Mesodermal cell (in vitro differentiated cells): ENCODE measurements at regions not wholly inside any gene's neighbourhood (a gene's known extent, or its start where the extent isn't known, plus 50 kb on each side); places are given as distances from the start of the nearest gene placed in this dataset.

Experiments
- H3K27ac ChIP-seq: 2 replicates; pipeline ENCODE4 v1.7.0; 2013; ENCODE audit warnings: mild to moderate bottlenecking, low read depth, low read length, moderate library complexity; ENCODE audit not compliant: severe bottlenecking
- H3K36me3 ChIP-seq: 2 replicates; pipeline ENCODE4 v1.7.1; 2013; ENCODE audit warnings: mild to moderate bottlenecking, low read length, moderate library complexity; ENCODE audit not compliant: control insufficient read depth, insufficient read depth
- H3K4me1 ChIP-seq: one replicate; pipeline ENCODE4 v1.7.1; 2013; ENCODE audit warnings: mild to moderate bottlenecking, low read length; ENCODE audit not compliant: insufficient read depth, control insufficient read depth, poor library complexity, severe bottlenecking
- H3K4me3 ChIP-seq: 2 replicates; pipeline ENCODE4 v1.7.0; 2013; ENCODE audit warnings: low read length, control low read depth, mild to moderate bottlenecking; ENCODE audit not compliant: insufficient read depth, poor library complexity, severe bottlenecking; ENCODE audit errors: extremely low read depth
- H3K9me3 ChIP-seq: 2 replicates; pipeline ENCODE4 v1.7.1; 2013; ENCODE audit warnings: mild to moderate bottlenecking, low read length, moderate library complexity; ENCODE audit not compliant: control insufficient read depth
- WGBS, 2 experiments: methylation state at CpG; one replicate each; pipeline ENCODE4 v1.1.5; 2013; ENCODE audit warnings: missing lambda C conversion rate in 2 of 2; ENCODE audit not compliant: insufficient coverage in 2 of 2; 5-methylcytosine and 5-hydroxymethylcytosine counted together

DNA sequence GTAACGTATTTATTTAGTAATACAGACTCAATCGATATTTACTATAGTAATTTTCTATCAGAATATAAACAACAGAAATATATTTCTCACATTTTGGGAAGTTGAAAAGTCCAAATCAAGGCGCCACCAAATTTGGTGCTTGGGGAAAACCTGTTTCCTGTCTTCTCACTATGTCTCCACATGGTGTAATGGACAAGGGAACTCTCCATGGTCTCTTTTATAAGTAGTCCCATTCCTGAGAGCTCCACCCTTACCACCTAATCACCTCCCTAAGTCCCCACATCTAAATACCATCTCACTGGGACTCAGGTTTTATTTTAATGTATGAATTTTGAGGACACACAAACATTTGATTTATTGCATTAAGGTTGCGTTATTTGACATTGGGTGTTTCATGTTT lies 848.0 kb downstream of the LTN1 start:
- Histone ChIP-seq H3K4me1 (peaks cover 11% of the 10 kb centered on the region), H3K36me3 (no peaks in the 10 kb centered on the region), H3K4me3 (no peak overlapping the region), H3K9me3 (peaks cover 5% of the 10 kb centered on the region), H3K27ac (no peak overlapping the region)
- 80% methylated on average over 1 of the region's 4 CpGs; no CpG with 5 or more reads in 1 of the 2 experiments for WGBS, 2 experiments

DNA sequence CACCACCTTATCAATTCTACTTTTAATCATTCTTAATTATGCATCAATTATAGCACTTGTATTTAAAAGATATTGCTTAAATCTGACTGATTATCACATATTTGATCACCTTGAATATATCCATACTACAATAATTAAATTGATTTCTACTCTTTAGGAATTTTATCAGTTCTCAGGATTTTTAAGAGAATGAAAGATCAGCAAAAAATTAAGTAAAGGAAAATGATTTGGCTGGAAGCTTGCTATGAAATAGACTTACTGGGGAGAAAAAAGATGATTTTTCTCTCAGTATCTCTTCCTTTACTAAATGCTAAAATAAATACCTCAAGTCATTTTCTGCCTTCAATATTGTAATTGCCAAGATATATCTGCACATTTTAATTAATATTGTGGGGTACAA lies 848.6 kb downstream of the LTN1 start:
- peaks cover 11% of the 10 kb centered on the region for H3K4me1 ChIP-seq
- H3K36me3 ChIP-seq = no peaks in the 10 kb centered on the region
- no peak overlapping the region for H3K4me3 ChIP-seq
- H3K9me3 ChIP-seq = peaks cover 10% of the 10 kb centered on the region
- H3K27ac ChIP-seq = no peak overlapping the region

DNA sequence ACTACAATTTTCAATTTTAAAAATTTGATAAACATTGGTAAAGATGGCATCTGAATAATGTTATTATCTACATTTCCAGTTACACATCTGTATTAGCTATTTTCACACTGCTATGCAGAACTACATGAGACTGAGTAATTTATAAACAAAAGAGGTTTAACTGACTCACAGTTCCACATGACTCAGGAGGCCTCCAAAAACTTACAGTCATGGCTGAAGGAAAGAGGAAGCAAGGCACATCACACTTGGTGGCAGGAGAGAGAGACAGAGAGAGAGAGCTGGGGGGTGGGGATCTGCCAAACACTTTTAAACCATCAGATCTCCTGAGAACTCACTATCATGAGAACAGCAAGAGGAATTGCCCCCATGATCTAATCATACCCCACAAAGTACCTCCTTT lies 850.0 kb downstream of the LTN1 start:
- H3K4me1 ChIP-seq = peaks cover 11% of the 10 kb centered on the region
- no peak overlapping the region for H3K27ac ChIP-seq
- H3K36me3 ChIP-seq = no peaks in the 10 kb centered on the region
- peaks cover 13% of the 10 kb centered on the region for H3K9me3 ChIP-seq
- no peak overlapping the region for H3K4me3 ChIP-seq

DNA sequence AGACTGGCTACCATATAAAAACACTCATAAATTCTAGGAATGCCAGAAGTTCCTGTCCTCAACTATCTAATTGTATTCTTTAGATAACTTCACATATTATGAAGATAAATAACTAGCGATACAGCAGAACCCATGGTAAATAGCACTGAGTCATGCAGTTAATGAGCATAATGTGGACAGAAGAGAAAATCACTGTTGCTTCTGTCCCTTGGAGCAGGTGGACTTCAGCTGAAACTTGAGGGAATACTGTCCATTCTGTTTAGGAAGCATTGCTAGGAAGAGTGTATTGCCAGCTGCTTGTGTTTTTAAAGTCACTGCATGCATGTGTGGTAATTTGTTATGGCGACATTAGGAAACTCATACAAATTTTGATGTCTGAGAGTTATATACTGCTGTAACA lies 854.4 kb downstream of the LTN1 start:
- Histone ChIP-seq H3K9me3 (peaks cover 13% of the 10 kb centered on the region), H3K27ac (no peak overlapping the region), H3K4me1 (peaks cover 11% of the 10 kb centered on the region), H3K4me3 (no peak overlapping the region), H3K36me3 (no peaks in the 10 kb centered on the region)
- 100% methylated on average over 1 of the region's 2 CpGs; no CpG with 5 or more reads in 1 of the 2 experiments for whole genome bisulfite sequencing, 2 experiments

DNA sequence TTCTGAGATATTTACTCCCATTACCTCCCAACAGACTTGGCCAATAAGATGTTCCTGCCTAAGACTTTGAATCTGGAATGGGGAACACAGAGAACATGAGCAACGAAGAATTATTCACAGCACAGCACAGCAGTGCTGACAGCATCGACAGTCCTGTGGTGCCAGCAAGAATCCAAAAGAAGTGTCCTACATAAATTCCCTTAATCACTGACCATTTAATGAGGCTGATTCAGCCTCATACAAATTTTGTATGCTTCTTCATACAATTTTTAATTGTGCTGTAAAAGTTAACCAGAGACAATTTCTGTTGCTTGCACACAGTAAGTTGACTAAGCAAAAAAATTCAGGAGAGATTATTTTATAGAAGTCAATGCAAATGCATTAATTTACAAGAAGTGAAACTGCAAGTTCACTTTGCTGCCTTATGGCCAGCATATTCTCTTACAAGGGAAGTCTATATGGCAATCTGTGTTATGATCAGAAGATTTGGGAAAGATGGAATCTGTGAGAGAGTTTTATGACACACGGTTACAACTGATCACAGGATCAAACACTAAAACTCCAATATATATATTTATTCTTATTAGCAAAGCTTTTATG lies 855.9 kb downstream of the LTN1 start:
- Histone ChIP-seq H3K4me1 (no peaks in the 10 kb centered on the region), H3K4me3 (no peak overlapping the region), H3K36me3 (no peaks in the 10 kb centered on the region), H3K27ac (no peak overlapping the region), H3K9me3 (peaks cover 13% of the 10 kb centered on the region)
- 100% methylated on average over 1 to 2 of the region's 3 CpGs for WGBS, 2 experiments

DNA sequence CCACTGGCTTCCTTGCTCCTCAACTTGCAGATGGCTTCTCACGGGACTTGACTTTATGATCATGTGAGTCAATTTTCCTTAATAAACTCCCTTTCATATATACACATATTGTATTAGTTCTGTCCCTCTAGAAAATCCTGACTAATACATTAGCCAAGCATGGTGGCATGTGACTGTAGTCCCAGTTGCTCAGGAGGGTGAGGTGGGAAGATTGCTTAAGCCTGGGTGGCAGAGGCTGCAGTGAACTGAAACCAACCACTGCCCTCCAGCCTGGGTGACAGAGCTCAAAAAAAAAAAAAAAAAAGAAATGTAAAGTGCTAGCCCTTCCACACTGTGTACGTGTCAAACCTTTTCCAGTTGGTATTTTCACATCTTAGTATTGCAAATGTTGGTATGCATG lies 857.0 kb downstream of the LTN1 start:
- no peak overlapping the region for H3K4me3 ChIP-seq
- 71% methylated on average over 1 of the region's 2 CpGs; no CpG with 5 or more reads in 1 of the 2 experiments for WGBS, 2 experiments
- H3K27ac ChIP-seq = no peak overlapping the region
- no peaks in the 10 kb centered on the region for H3K36me3 ChIP-seq
- peaks cover 24% of the 10 kb centered on the region for H3K9me3 ChIP-seq
- H3K4me1 ChIP-seq = no peaks in the 10 kb centered on the region

DNA sequence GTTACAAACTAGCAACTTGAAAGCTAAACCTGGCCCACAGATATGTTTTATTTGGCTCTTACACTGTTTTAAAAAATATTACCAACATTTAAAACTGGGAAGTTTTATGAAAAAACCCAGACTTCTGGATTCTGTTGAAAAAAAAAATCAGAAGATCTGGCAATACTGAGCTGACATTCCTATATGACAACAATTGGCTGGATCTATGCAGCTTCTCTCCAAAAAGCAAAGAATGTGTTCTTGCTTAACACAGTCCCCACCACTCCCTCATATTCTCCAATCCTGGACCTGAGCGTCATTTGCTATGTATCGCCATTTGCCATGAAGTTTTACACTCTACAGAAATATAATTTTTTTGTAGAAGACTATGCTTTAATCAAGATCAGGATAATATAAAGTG lies 859.6 kb downstream of the LTN1 start:
- no peak overlapping the region for H3K4me3 ChIP-seq
- no CpG with 5 or more reads among the region's 2 CpGs for WGBS, 2 experiments
- peaks cover 11% of the 10 kb centered on the region for H3K9me3 ChIP-seq
- H3K36me3 ChIP-seq = no peaks in the 10 kb centered on the region
- no peaks in the 10 kb centered on the region for H3K4me1 ChIP-seq
- H3K27ac ChIP-seq = no peak overlapping the region

DNA sequence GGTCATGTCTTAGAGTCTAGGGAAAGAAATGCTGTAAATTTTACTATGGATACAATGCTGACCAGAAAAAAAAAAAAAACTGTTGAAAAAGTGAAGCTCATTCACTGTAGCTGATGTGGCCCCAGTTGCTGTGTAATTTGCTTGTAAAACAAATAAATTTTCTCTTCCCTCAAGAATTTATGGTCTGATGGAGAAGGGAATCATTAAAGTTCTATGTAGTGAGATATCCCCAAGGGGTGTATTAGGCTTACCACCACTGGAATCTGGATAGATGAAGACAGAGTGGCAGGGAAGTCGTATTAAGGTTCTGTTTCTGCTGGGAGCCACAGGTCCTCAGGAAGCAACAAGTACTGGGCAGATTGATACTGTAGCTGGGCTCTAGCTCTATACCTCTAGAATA lies 860.0 kb downstream of the LTN1 start:
- H3K36me3 ChIP-seq = no peaks in the 10 kb centered on the region
- WGBS, 2 experiments = 70% methylated on average over 1 of the region's 1 CpG; no CpG with 5 or more reads in 1 of the 2 experiments
- no peak overlapping the region for H3K4me3 ChIP-seq
- H3K9me3 ChIP-seq = peaks cover 11% of the 10 kb centered on the region
- no peaks in the 10 kb centered on the region for H3K4me1 ChIP-seq
- no peak overlapping the region for H3K27ac ChIP-seq

DNA sequence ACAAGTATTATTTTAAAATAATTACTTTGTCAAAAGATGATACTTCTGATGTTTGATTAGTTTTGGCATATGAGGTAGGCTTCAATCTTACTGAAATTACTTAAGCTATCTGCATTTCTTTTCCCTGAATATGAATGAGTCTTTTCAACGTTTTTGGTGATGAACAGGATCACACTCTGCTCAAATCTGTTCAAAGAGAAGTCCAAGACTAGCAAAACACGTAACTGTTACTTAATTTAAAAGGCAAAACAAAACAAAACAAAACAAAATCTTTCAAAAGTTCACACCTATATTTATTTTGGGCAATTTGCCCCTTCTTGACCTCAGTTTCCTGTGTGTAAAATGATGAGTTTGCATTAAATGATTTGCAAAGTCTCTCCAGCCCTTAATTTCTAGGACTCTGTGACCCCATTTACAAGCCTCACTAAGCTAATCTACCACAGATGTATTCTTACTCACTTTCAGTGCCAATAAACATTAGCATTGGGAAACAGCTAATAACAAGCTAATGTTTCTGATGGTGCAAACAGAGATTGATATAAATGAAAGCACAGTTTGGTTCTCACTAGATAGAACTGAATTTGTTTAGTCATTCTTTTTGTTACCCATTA lies 865.4 kb downstream of the LTN1 start:
- Histone ChIP-seq H3K27ac (no peak overlapping the region), H3K4me1 (no peaks in the 10 kb centered on the region), H3K9me3 (peaks cover 11% of the 10 kb centered on the region), H3K36me3 (no peaks in the 10 kb centered on the region), H3K4me3 (no peak overlapping the region)
- WGBS, 2 experiments = 50 to 73% methylated on average over 1 to 2 of the region's 2 CpGs

DNA sequence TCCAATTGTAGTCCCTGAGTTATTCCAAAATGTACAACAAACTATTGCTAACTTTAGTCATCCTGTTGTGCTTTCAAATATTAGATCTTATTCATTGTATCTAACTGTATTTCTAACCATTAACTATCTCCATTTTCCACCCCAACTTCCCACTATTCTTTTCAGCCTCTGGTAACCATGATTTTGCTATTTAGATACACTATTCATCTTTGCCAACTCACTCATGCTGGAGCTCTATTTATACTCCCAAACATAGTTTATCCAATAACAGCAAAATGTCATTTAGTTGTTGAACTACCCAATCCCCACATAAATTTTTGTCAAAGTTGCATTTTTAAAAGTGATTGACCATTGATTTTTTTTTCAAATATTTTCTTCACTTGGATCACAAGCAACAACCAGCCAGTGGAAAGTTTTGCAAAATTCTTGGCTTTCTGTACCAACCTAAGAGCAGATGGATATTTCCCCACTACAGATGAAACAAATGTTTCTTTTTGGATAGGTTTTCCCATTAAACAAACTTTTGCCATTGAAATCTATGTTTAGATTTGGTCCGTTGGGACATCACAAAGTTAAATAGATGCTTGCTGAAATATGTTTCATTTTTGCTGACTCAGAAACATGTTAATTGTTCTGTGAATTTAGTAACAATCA lies 866.0 kb downstream of the LTN1 start:
- H3K27ac ChIP-seq = no peak overlapping the region
- H3K4me3 ChIP-seq = no peak overlapping the region
- H3K36me3 ChIP-seq = no peaks in the 10 kb centered on the region
- no peaks in the 10 kb centered on the region for H3K4me1 ChIP-seq
- peaks cover 10% of the 10 kb centered on the region for H3K9me3 ChIP-seq
- WGBS, 2 experiments = no CpG with 5 or more reads among the region's 1 CpG

DNA sequence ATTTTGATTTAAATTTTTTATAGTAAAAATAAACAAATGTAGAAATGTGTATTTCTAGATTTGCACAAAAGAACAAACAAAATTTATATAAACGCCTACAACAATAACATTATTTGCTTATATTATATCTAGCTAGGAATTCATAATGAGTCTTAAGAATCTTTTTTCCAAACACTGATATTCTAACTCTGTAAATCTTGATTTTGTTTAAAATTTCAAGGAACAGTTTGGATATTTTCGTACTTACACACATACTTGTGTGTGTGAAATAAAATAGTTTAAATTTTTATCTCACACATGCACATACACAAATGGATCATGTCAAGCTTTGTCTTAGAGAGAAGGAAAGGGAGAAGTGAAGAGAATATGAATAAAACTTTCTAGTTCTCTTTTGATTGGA lies 868.1 kb downstream of the LTN1 start:
- H3K9me3 ChIP-seq = no peaks in the 10 kb centered on the region
- no CpG with 5 or more reads among the region's 2 CpGs for WGBS, 2 experiments
- no peak overlapping the region for H3K27ac ChIP-seq
- no peak overlapping the region for H3K4me3 ChIP-seq
- no peaks in the 10 kb centered on the region for H3K4me1 ChIP-seq
- no peaks in the 10 kb centered on the region for H3K36me3 ChIP-seq
